DMS53 treated with DMSO at 0.1 percent for 48 hours (cell line): ENCODE measurements at regions not wholly inside any gene's neighbourhood (a gene's known extent, or its start where the extent isn't known, plus 50 kb on each side); places are given as distances from the start of the nearest gene placed in this dataset.

ENCODE experiments used
- DNase-seq: peaks from one replicate; lab custom pipeline; 2025; ENCODE audit not compliant: unreplicated experiment; lab: John Stamatoyannopoulos, UW

DNA sequence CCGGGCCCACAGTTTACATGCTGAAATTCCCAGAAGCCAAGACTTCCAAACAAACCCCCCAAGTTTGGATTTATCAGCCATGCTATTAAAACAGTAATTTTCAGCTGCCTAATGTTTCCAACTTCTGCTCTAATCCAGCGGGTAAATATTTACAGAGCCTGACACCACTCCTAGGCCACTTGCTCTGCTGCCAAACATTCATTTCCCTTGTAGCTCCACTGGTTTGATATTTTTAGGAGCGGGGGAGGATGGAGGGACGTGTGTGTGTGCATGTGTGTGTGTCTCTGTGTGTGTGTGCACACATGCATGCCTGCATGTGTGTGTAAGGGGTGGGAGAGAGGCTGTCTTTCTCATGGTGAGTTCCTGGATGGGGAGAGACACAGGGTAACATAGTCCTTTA, 115.7 kb upstream of the PJA1 start:
- DNase-seq, result peak; percentile 32

DNA sequence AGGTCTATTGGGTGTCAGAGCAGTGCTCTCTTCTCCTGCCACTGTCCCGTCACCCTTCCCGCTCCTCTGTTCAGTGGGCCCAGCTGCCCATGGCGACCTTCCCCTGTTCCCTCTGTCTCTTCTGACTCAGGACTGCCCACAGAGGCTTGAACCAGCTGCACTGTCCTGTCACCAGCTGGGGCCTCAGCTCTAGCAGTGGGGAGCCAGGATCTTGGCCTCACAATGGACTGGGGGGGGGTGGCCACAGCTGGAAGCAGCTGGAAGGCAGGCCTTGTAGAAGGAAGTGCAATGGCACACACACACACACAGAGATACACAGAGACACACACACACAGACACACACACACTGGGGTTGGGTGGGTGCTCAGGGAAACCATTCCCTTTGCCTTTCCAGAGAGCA, 114.0 kb upstream of the PJA1 start:
- no peak for DNase-seq

DNA sequence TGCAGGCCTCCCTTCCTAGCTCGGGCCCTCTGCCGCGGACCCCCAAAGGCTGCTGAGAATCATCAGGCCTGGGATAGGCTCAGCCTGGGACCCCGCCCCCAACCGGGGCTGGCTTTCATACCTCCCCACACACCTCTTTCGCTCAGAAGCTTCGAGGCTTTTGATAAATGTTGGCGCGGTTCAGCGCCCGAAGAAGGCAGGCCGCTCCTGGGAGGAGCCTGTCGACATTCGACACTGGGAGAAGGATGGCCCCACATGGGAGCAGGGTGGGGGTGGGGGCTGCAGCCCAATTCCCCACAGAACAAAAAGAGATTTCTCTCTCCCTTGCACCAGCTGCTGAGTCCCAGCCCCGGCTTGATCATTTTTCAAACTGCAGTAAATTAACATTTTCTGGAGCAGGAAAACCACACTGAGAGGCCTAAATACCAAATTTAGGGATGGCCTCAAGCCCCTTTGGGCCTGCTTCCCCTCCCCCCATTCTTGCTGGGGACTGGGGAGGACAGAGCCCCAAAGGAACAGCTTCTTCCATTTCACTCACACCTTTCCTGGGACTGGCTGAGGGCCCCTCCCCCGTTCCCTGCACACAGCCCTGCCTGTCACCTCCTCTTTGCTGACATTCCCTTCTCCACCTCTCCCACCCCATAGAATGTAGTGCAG, 112.9 kb upstream of the PJA1 start:
- DNase-seq, result no peak

DNA sequence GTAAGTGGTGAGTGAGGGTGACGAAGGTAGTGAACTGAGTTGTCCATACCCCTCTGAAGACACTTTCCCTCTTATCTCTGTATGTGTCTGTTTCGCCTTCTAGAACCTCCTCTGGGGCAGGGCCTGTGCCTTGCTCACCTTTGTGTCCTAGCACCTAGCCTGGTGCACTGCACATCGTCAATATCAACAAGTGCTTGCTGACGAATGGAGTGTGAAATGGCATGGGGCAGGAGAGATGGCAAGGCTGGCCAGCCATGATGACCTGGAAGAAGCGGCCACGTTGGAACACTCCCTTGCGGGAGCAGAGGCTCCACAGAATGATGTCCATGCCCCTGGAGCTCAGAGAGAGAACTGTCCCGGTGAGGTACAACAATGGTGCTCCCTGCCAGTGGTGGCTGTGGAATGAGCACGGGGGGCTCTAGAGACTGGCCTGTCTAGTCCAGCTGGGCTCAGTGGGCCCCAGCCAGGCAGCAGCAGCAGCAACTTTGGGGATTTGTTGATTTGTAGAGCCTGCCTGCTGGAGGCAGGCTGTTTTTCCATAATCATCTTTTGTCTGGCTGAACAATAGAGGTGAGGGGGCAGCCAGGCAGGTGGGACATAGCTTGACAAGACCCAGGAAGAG, 112.2 kb upstream of the PJA1 start:
- DNase-seq, result no peak

DNA sequence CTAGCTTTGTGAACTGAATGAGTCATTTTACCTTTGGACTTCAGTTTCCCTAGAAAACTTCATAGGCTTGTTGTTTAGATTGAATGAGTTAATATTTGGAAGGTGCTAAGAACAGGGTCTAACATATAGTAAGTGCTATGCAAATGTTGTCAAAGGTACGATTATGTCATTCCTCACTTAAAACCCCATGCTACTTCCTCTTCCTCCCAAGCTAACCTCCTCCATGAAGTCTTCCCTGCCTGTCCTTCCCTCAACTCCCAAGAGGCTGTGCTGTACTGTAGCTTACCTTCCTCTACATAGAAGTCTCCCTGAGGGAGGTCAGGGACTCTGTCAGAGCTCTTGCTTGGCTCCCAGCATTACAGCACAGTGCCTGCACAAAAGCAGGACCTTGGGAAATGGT, 103.4 kb upstream of the PJA1 start:
- peak; percentile 14 for DNase-seq

DNA sequence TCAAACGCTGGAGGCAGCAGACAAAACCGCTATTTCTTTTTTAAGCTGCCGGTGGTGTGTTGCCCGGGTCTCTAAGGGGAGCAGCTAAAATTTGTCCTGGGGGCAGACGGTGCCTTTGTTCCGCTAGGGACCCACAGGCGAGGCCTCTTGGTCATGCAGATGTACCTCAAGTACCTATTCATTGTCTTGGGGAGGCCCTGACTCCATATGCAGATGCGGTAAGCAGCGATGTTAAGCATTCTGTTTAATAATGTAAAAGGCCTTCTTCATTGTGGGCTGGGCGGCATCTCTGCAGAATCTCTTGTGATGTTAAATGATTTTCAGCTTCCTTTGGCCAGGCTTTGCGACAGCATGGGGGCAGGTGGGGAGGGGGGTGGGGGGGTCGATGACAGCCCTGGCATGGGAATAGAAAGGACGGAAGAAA, 98.9 kb upstream of the PJA1 start:
- DNase-seq, result no peak

DNA sequence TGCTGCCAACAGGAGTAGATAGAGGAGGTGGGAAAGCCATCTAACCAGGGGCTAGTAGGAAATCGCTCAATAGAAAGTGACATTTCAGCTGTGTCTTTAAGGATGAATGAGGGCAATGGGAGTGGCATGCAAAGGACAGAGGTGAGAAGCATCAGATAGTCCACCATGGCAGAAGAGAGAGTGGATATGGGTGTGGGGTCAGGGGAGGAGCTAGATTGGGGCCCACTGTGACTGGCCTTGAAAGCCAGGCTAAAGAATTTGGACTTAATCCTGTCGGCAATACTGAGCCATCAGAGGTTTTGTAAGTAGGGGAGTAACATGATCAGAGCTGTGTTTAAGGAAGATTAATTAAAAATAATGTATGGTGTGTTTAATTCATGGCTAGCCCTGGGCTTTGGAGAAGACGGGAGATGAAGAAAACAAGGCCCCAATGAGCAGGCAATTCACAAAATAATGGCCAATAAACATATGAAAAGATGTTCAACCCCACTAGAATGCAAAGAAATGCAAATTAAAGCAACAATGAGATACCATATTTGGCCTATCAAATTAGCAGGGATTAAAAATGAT, 98.1 kb upstream of the PJA1 start:
- DNase-seq, result no peak

DNA sequence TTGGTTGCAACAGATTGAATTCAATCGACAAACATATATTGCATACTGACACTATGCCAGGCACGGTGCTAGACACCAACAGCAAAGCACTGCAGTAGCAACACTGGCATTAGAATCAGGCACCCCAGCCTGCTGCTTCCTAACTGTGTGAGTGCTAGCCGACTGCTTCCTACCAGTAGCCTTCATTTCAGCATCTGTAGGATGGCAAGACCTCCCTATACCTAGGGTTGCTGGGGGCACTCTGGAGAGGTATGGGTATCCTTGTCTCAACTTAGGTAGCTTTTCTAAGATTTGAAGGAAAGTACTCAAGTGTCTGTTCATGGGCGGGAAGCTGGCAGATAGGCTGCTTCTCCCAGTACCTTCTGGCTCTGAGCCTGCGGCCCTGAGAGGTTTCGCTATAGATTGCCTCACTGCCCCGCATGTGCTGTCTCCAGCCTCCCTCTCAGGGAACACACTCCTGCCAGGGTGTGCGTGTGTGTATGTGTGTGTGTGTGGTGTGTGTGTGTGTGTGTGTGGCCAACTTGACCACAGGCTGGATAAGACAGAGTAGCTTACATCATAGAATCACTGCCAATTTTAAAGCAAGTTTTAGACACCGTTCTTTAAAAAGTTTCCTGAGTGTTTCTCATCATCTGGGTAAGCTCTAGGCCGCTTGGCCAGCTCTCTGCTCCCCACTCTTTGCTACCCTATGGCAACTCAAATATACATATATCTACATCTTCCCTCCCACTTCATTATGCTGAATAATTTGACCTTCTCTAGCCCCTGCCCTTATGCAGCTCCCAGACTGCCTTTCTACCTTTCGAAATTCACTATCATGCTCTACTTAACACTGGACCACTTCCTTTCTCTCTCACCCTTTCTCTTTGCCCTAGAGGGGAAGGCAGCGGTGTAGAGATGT, 97.0 kb upstream of the PJA1 start:
- DNase-seq, result no peak

DNA sequence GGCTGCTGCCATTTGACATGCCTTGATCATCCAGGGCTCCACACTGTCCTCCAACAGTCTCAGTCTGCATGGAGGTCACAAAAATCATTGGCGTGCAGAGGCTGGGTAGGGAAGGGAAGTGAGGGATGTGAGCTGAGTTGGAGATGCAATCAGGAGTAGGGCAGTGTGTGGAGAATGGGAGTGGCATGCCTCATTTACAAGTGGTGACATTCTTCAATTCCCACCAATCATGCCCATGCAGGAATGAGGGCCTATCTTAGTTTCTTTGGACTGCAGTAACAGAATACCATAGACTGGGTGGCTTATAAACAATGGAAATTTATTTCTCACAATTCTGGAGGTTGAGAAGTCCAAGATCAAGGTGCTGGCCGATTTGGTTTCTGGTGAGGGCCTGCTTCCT, 94.9 kb upstream of the PJA1 start:
- no peak for DNase-seq

DNA sequence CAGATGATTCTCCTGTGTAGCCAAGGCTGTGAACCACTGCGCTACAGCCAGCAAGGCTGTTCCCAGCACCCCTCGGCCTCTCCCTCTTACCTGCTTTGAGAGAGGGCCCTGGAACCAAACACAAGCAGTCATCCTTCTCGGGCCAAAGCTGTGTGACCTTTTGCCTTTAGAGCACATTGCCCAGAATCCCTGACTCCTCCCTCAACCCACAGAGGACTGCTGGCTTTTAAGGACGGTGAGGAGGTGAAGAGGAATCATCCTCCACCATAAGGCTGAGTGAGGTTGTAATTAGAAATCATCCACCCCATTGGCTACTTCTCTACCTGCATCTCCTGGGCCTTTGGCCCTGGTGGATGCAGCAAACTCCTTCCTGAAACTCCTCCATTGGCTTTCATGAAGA, 93.6 kb upstream of the PJA1 start:
- no peak for DNase-seq

DNA sequence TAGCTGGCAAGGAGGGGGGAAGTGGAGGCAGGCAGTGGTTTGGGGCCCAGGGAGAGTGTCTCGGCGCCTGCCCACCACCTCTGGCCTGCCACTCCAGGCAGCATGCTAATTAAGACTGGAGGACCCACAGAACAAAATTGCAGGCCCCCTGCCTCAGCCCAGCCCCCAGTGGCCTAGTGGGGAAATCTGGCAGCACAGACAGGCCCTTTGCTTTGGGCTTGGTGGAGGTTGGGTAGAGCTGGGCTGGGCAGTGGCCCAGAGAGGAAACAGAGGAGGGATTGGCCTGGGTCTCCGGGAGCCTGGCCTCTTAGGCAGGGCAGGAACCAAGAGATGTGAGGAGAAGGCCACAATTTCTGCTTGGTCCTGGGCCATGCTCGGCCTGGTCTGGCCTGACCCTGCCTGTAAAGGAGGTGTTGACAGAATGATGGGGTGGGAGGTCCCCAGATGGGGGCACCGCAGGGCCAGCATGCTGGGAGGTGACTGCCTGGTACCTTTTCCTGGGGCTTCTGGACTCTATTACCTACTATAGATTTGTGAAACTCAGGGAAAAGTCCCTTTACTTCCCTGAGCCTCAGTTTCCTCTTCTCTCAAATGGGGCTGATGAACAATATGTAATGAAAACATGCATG, 92.4 kb upstream of the PJA1 start:
- DNase-seq, result no peak

DNA sequence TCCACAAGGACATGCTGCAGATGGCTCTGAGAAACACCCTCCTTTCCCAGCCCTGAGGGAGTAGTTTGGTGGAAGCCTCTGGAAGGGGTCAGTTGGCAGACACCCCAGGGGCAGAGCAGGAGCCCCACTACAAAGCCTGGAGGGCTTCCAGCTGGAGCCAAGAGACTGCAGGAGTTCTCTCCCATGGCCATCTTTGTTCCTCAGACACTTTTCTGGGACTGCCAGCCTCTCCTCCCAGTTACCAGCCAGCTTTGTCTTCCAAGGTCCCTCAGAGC, 91.0 kb upstream of the PJA1 start:
- DNase-seq, result no peak

DNA sequence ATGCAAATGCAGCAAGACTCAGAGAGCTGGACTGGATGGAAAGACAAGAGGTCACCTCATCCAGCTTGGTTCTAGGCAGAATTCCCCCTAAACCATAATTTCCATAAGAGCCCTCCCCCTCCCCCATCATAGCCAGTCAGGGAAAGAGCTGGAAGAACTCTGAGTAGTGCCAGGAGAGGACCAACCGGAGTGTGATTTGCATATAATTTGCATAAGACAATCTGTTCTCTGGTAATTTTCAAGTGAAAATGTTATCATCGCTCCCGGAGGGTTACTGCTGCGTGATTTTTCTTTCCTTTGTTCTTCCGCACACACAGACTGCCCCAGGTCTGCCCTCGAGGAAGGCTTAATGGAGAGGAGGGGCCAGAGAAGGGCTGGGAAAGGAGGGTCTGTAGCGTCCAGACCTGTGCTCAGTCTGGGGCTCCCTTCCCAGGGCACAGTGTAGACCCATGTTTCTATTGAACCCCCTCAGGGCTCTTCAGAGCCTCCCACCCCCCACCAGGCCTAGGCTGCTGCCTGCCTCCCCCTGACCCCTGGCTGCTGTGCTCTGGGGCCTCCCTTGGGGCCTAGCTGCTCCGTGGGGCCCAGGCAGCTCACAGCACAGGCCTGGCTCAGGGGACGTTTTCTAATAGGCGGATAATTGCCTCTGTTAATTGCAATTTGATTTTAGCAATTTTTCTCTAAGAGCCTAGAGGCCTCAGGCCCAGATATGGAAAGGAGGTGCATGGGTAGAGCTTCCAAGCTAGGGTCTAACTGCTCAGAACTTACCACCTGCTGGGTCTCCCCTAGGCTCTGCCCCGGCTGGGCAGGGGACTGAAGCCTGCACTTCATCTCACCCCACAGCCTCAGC, 90.4 kb upstream of the PJA1 start:
- DNase-seq, result no peak

DNA sequence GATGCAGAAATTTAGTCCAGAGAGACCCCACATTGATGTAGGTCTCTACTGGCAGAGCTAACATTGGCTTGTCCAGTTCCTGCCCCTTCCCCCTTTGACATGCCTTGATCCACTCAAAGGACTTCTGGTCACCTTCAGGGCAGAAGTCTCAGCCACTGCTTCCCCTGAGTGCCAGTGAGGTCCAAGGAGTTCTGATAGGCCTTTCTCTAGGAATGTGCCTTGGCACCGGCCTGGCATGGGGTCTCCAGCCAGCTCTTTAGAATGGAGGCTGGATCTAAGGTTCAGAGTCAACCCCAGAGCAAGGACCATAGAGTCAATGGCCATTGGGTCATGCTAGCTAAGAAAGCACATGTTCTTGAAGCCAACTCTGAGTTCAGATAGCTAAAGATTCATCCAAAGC, 88.6 kb upstream of the PJA1 start:
- DNase-seq, result no peak

DNA sequence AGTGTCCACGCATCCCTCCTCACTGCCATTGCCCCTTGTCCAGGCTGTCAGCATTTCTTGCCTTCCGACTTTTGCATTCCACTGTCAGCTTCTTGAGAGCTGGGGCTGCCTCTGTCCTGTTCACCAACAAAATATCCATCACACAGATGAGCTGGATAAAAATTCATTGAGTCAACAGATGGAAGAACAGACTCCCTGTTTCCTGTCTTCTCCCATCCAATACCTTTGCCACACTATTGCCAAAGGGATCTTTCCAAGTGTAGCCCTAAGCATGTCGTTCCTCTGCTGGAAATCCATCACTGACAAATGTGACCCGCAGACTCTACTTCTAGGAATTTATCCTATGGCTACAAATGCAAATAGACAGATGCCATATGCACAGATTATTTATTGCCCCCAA, 78.0 kb upstream of the PJA1 start:
- no peak for DNase-seq

DNA sequence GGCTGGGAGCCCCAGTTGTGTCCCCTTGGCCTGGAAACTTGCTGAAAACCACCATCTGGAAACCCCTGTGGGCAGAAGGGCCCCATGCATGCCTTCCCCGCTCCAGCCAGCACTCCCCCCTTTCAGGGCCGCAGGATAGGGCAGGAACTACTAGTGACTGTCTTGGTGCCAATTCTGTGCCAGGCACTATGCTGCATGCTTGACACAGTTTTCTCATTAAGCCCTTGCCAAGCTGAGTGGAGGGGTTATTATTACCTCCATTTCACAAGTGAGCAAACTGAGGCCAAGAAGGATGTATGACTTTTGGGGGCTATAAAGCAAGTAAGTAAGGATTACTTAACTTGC, 73.6 kb upstream of the PJA1 start:
- no peak for DNase-seq

DNA sequence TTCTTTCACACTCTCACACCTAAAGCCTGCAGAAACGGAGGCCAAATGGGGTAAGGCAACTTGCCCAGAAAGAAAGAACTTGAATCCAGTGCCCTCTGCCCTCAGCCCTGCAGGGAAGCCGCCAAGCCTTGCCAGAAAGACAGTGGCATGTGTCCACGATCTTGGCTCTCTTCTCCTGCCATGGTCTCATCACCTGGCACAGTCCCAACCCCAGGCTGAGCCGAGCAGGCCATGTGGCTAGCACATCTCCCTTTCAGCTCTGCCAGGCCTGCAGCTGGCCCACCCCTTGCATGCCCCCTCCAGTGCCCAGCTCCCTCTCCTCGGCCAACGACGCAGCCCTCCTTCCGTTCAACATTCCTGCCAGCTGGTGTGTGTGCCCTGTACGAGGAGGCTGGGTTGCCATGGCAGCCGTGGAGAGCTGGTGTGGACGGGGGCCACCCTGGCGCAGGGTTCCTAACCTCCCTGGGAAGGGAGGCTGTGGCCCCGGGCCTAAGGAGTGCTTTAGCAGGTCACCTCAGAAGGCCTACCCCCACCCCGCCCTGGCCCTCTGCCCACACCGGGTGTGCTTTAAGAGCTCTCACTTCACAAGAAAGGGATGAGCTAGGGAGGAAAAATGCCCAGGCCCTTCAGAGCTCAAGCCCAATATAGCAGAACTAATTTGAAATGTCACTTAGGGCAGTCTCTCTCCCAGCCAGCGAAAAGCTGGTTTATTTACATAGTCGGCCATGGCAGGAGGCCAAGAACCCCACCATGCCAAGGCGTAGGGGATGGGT, 73.0 kb upstream of the PJA1 start:
- DNase-seq, result no peak

DNA sequence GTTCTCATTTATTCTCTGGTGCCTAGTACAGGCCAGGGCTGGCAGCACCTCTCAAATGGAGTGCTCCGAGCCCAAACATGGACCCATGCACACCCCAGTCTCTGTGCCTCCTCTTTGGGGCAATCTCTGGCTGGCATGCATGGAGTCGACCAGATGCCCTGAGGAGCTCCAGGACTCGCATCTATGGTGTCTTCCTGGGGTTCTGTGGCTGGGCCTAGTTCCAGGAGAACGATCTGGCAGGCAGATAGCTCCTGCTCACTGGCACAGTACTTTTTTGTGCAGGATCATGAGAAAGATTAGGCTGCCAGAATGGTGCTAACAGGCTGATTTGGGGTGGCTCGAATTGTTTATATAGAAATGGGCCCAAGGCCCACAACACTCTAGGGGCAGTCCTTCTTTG, 72.0 kb upstream of the PJA1 start:
- DNase-seq, result no peak

DNA sequence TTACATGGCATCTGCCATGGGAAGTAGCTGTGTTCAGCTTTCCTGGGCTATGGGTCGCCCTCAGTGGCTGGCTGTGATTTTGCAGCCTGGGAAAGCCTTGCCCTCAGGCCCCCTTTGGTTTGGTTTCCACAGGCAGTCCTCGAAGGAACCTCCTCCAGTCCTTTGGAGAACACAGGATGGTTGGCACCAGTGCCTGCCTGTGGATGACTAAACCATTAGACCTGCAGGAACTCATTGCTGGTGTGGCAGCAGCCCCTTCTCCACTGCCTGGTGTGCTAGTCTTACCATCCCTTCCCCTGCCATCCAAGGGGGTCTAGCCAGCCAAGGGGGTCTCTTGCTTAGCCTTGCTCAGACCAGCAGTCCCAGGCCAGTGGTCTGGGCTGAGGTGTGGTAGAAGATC, 71.4 kb upstream of the PJA1 start:
- no peak for DNase-seq

DNA sequence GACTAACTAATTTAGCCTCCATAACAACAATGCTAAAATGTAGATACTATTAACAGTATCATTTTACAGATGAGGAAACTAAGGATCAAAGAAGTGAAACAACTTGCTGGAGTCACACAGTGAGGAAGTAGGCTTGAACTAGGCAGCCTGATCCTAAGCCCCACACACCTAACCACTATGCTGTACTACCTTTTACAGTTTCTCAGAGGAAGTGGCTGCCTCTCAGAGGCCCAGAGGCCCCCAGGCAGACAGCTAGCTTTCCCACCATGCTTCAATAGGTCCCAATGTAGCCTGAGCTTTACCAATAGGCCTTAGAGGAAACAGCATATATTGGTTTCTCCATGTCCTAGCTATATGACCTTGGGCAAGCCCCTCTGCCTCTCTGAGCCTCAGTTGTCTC, 69.4 kb upstream of the PJA1 start:
- no peak for DNase-seq
